HepG2 (cell line): ENCODE measurements at regions not wholly inside any gene's neighbourhood (a gene's known extent, or its start where the extent isn't known, plus 50 kb on each side); places are given as distances from the start of the nearest gene placed in this dataset.

Experiments
- ATAC-seq: fragments of 200-7000 bp; cut with Tn5 transposase; 3 replicates; pipeline ENCODE4 v1.9.1; 2020; ENCODE audit warnings: mild to moderate bottlenecking, moderate library complexity
- BruUV-seq: library from RNA; stranded (reverse); fragments of 400-500 nt; replicated peaks from 2 replicates; lab custom pipeline; 2021; lab: Mats Ljungman, UMichigan
- CTCF ChIA-PET: fragments of 300-600 bp; formaldehyde crosslinking; extraction: SDS; loops from one replicate; lab custom pipeline; 2021; ENCODE audit warnings: low total read pairs, inconsistent platforms, low intra/inter-chr PET ratio; lab: Yijun Ruan, JAX
- POLR2A ChIA-PET: fragments of 350-600 bp; sonication (Branson Sonifier 250); formaldehyde crosslinking; loops from one replicate; lab custom pipeline; 2020; ENCODE audit warnings: antibody characterized with exemption, inconsistent platforms; lab: Yijun Ruan, JAX
- DNase-seq: peaks from one replicate; pipeline ENCODE4 v3.0.0-alpha.2; 2015; ENCODE audit warnings: low spot score
- FAIRE-seq: peaks from 3 replicates; lab custom pipeline; 2011; peaks lifted over from hg19 to GRCh38; lab: Jason Lieb, UNC
- H2AFZ ChIP-seq: one replicate; pipeline ENCODE4 v1.6.1; 2011; ENCODE audit warnings: low read length, inconsistent platforms
- H3K27ac ChIP-seq: fragments of 300-600 bp; 3 replicates; pipeline ENCODE4 v1.8.0; 2011; ENCODE audit warnings: mixed run types, mild to moderate bottlenecking, mixed read lengths, low read length, inconsistent platforms; ENCODE audit not compliant: insufficient read depth; ENCODE audit errors: extremely low read length
- H3K27me3 ChIP-seq, 2 experiments: fragments of 200-600 bp in 1 of 2; 2 replicates in 1 of 2; 3 replicates in 1 of 2; pipeline versions ENCODE4 v1.6.0 to v1.8.0; 2011; ENCODE audit warnings: low read length in 2 of 2, mild to moderate bottlenecking in 2 of 2, moderate library complexity in 2 of 2, inconsistent platforms in 1 of 2; ENCODE audit not compliant: insufficient read depth in 2 of 2, control insufficient read depth in 1 of 2
- H3K36me3 ChIP-seq, 2 experiments: fragments of 200-600 bp in 1 of 2; replicated peaks in 1 of 2; 2 replicates in 1 of 2; 3 replicates in 1 of 2; pipeline versions ENCODE4 v1.5.1 to v1.8.0; 2011; ENCODE audit warnings: low read length in 2 of 2, inconsistent platforms in 1 of 2; ENCODE audit not compliant: insufficient read depth in 2 of 2, control insufficient read depth in 1 of 2
- H3K4me1 ChIP-seq: 2 replicates; pipeline ENCODE4 v1.5.1; 2012; ENCODE audit warnings: low read length, inconsistent platforms; ENCODE audit not compliant: insufficient read depth
- H3K4me2 ChIP-seq: 2 replicates; pipeline ENCODE4 v1.6.0; 2011; ENCODE audit warnings: low read depth, low read length, inconsistent platforms
- H3K4me3 ChIP-seq, 3 experiments: fragments of 200-600 bp in 1 of 3; sonication (generic), shearing (Covaris generic) in 1 of 3; replicated peaks in 1 of 3; 2 replicates each; pipeline ENCODE4 v1.5.1; 2011 to 2016; ENCODE audit warnings: low read length in 3 of 3, inconsistent platforms in 2 of 3, low read depth in 2 of 3, mild to moderate bottlenecking in 2 of 3, control low read depth in 1 of 3, mixed read lengths in 1 of 3; ENCODE audit not compliant: insufficient read depth in 1 of 3
- H3K79me2 ChIP-seq: one replicate; pipeline ENCODE4 v1.6.1; 2011; ENCODE audit warnings: low read length, inconsistent platforms; ENCODE audit not compliant: insufficient read depth
- H3K9ac ChIP-seq: 2 replicates; pipeline ENCODE4 v1.6.0; 2011; ENCODE audit warnings: mild to moderate bottlenecking, low read depth, low read length, inconsistent platforms; ENCODE audit not compliant: insufficient read depth
- H3K9me3 ChIP-seq: 2 replicates; pipeline ENCODE4 v1.5.1; 2012; ENCODE audit warnings: mild to moderate bottlenecking, low read length
- H4K20me1 ChIP-seq: 2 replicates; pipeline ENCODE4 v1.6.0; 2011; ENCODE audit warnings: inconsistent platforms, mild to moderate bottlenecking, low read length, moderate library complexity; ENCODE audit not compliant: insufficient read depth
- ARID2 ChIP-seq: sonication (generic); formaldehyde crosslinking; IDR thresholded peaks from 2 replicates; pipeline ENCODE4 v1.8.1; 2022; ENCODE audit warnings: mild to moderate bottlenecking, missing genetic modification reagents, borderline replicate concordance
- ERF ChIP-seq: IDR thresholded peaks from 2 replicates; pipeline ENCODE4 v1.6.1; 2018; ENCODE audit warnings: missing biosample characterization, missing genetic modification reagents
- EZH2 ChIP-seq: conservative IDR thresholded peaks from 2 replicates; pipeline ENCODE4 v1.6.1; 2012; ENCODE audit warnings: mild to moderate bottlenecking, low read depth, low read length, moderate library complexity
- HCFC1 ChIP-seq: fragments of 150-350 bp; IDR thresholded peaks from 2 replicates; pipeline ENCODE4 v1.6.1; 2014; ENCODE audit warnings: low read depth, low read length
- JUN ChIP-seq: sonication (generic); formaldehyde crosslinking; IDR thresholded peaks from 2 replicates; pipeline ENCODE4 v1.4.0; 2020; ENCODE audit warnings: mild to moderate bottlenecking, missing genetic modification reagents
- PHF20 ChIP-seq: sonication (generic); formaldehyde crosslinking; IDR thresholded peaks from 2 replicates; pipeline ENCODE4 v1.5.0; 2020; ENCODE audit warnings: mild to moderate bottlenecking, missing genetic modification reagents
- SMAD9 ChIP-seq: sonication (generic); formaldehyde crosslinking; IDR thresholded peaks from 2 replicates; pipeline ENCODE4 v1.5.1; 2020; ENCODE audit warnings: mild to moderate bottlenecking, missing genetic modification reagents
- SP4 ChIP-seq: sonication (generic); formaldehyde crosslinking; IDR thresholded peaks from 2 replicates; pipeline ENCODE4 v1.8.1; 2023; ENCODE audit warnings: mild to moderate bottlenecking, missing genetic modification reagents
- ZNF224 ChIP-seq: sonication (generic); formaldehyde crosslinking; IDR thresholded peaks from 2 replicates; pipeline ENCODE4 v1.5.0; 2020; ENCODE audit warnings: mild to moderate bottlenecking, missing genetic modification reagents
- ZNF326 ChIP-seq: sonication (generic); formaldehyde crosslinking; IDR thresholded peaks from 2 replicates; pipeline ENCODE4 v1.4.0; 2020; ENCODE audit warnings: missing genetic modification reagents, borderline replicate concordance
- ZNF383 ChIP-seq: sonication (generic); formaldehyde crosslinking; IDR thresholded peaks from 2 replicates; pipeline ENCODE4 v1.4.0; 2020; ENCODE audit warnings: missing genetic modification reagents, mild to moderate bottlenecking, borderline replicate concordance
- WGBS: methylation state at CpG from one replicate; pipeline ENCODE4 v1.1.6; 2017; ENCODE audit warnings: low lambda C conversion rate; 5-methylcytosine and 5-hydroxymethylcytosine counted together
- in situ Hi-C: cut with HindIII; loops from 2 replicates; pipeline ENCODE4 v1.10.0; 2017; ENCODE audit warnings: low pct_unique_long_range_greater_than_20kb; ENCODE audit not compliant: extremely low pct_ligation_motif_present
- intact Hi-C: fragments of 100-400 bp; cut with micrococcal nuclease; formaldehyde crosslinking; loops from one replicate; pipeline ENCODE4 v1.10.0; 2022; ENCODE audit not compliant: unreplicated experiment
- TF ChIP-seq, protein P1 (sequence below): sonication (generic); formaldehyde crosslinking; IDR thresholded peaks from 2 replicates; pipeline ENCODE4 v1.5.0; 2020; ENCODE audit warnings: missing genetic modification reagents
- TF ChIP-seq, protein P2 (sequence below): sonication (generic); formaldehyde crosslinking; IDR thresholded peaks from 2 replicates; pipeline ENCODE4 v1.4.0; 2020; ENCODE audit warnings: missing genetic modification reagents, mild to moderate bottlenecking, borderline replicate concordance
- TF ChIP-seq, protein P3 (sequence below): sonication (generic); formaldehyde crosslinking; IDR thresholded peaks from 2 replicates; pipeline ENCODE4 v1.8.0; 2023; ENCODE audit warnings: mild to moderate bottlenecking, missing genetic modification reagents

DNA sequence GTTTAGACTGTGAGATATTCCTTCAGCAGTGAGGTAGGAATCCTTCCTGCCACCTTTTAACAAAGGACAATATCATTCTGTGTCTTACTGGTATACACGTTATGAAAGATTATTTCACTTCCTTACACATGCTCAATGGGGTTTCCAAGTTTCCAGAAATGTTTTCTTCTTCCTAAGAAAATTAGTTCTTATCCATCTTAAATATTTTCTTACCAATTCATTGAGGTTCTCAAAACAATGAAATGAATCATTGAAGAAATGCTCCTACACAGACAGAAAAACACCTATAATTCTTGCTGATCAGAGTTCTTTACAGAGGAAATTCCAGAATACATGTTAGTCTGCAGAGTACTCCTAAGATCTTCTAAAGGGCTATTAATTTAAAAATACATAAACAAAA is 51.4 kb upstream of the SEC61G start:
- Histone ChIP-seq H3K4me2 (no peak overlapping the region), H3K79me2 (no peaks in the 10 kb centered on the region), H3K4me3 (no peak overlapping the region), H3K4me1 (no peaks in the 10 kb centered on the region), H4K20me1 (no peaks in the 10 kb centered on the region), H3K36me3 (no peaks in the 10 kb centered on the region), H2AFZ (no peak overlapping the region), H3K27ac (no peak overlapping the region), H3K27me3 (peaks cover 0 to 3% of the 10 kb centered on the region in 2 experiments; a peak in 1 of 5 replicates), H3K9ac (no peak overlapping the region), H3K9me3 (no peaks in the 10 kb centered on the region)
- TF ChIP-seq ZNF326 (CRISPR knock-in tag) (no peak), HCFC1 (no peak), SMAD9 (no peak), SP4 (CRISPR knock-in tag) (no peak)
- TF ChIP-seq, protein P1, sequence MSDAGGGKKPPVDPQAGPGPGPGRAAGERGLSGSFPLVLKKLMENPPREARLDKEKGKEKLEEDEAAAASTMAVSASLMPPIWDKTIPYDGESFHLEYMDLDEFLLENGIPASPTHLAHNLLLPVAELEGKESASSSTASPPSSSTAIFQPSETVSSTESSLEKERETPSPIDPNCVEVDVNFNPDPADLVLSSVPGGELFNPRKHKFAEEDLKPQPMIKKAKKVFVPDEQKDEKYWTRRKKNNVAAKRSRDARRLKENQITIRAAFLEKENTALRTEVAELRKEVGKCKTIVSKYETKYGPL, result no peak
- CTCF ChIA-PET, result no interaction called here
- BruUV-seq, result no TSS peak
- in situ Hi-C loops (no loop called here), intact Hi-C loops (no loop called here)
- ATAC-seq, result no peak
- POLR2A ChIA-PET, result no interaction called here
- WGBS, result 0% methylated on average over 1 of the region's 1 CpG
- no peak for FAIRE-seq
- no peak for DNase-seq

DNA sequence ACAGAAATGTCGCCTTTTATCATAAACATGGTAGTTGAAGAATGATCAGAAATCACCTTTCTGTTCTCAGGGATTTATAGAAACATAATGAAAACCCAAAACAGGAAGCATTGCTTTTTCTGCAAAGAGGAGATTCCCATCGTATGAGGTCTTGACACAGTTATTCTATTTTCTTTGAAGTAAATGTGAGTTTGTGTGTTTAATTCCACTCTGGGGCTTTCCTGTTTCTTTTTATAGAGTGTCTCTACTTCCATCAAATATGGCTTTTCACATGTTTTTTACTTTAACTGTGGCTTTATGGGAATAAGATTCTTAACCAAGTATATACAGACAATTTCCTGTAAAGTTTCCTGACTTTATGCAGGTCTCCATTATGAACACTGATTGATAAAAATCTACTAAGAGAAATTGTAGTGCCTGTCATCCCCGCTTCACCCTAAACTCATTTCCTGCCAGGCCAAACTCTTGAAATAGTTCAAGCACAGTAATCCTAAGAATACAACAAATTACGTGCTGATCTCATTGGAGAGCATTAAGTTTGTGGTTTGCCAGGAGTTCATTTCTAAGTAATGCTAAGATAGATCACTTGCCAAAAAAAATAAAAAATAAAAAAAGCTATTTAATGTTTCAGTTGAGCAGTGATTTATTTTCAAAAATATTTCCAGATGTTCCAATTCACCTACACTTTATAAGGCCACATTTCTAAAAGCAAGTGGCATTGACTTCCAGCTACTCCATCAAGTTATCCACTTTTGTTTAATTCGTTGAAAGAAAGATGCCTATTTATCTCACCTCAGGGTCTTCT is 52.2 kb upstream of the SEC61G start:
- ATAC-seq (no peak), DNase-seq (no peak), FAIRE-seq (no peak)
- WGBS, result 52% methylated on average over 5 of the region's 5 CpGs
- Histone ChIP-seq H2AFZ (no peak overlapping the region), H3K27me3 (peaks cover 0 to 3% of the 10 kb centered on the region in 2 experiments; a peak in 1 of 5 replicates), H4K20me1 (no peaks in the 10 kb centered on the region), H3K36me3 (no peaks in the 10 kb centered on the region), H3K4me1 (no peaks in the 10 kb centered on the region), H3K4me2 (no peak overlapping the region), H3K79me2 (no peaks in the 10 kb centered on the region), H3K9me3 (no peaks in the 10 kb centered on the region), H3K27ac (no peak overlapping the region), H3K4me3 (no peak overlapping the region), H3K9ac (no peak overlapping the region)
- POLR2A ChIA-PET, result no interaction called here
- CTCF ChIA-PET, result no interaction called here
- BruUV-seq, result no TSS peak
- intact Hi-C loops, result no loop called here
- in situ Hi-C loops, result no loop called here
- no peak for TF ChIP-seq PHF20 (CRISPR knock-in tag)
- TF ChIP-seq JUN (CRISPR knock-in tag), result no peak
- no peak for TF ChIP-seq ERF (CRISPR knock-in tag)
- no peak for TF ChIP-seq ARID2 (CRISPR knock-in tag)
- TF ChIP-seq, protein P2, sequence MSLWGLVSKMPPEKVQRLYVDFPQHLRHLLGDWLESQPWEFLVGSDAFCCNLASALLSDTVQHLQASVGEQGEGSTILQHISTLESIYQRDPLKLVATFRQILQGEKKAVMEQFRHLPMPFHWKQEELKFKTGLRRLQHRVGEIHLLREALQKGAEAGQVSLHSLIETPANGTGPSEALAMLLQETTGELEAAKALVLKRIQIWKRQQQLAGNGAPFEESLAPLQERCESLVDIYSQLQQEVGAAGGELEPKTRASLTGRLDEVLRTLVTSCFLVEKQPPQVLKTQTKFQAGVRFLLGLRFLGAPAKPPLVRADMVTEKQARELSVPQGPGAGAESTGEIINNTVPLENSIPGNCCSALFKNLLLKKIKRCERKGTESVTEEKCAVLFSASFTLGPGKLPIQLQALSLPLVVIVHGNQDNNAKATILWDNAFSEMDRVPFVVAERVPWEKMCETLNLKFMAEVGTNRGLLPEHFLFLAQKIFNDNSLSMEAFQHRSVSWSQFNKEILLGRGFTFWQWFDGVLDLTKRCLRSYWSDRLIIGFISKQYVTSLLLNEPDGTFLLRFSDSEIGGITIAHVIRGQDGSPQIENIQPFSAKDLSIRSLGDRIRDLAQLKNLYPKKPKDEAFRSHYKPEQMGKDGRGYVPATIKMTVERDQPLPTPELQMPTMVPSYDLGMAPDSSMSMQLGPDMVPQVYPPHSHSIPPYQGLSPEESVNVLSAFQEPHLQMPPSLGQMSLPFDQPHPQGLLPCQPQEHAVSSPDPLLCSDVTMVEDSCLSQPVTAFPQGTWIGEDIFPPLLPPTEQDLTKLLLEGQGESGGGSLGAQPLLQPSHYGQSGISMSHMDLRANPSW (CRISPR knock-in tag), result no peak
- TF ChIP-seq, protein P3, sequence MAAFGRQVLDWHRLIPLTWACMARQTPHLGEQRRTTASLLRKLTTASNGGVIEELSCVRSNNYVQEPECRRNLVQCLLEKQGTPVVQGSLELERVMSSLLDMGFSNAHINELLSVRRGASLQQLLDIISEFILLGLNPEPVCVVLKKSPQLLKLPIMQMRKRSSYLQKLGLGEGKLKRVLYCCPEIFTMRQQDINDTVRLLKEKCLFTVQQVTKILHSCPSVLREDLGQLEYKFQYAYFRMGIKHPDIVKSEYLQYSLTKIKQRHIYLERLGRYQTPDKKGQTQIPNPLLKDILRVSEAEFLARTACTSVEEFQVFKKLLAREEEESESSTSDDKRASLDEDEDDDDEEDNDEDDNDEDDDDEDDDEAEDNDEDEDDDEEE, result no peak
- TF ChIP-seq ZNF224 (CRISPR knock-in tag), result no peak
- TF ChIP-seq EZH2, result no peak
- TF ChIP-seq ZNF383 (CRISPR knock-in tag), result no peak
